ENCODE measurements at regions not wholly inside any gene's neighbourhood (a gene's known extent, or its start where the extent isn't known, plus 50 kb on each side); places are given as distances from the start of the nearest gene placed in this dataset.
"Not testable (repeated sequence)": the region's sequence is repeated elsewhere in the genome, so short reads cannot be mapped to it uniquely, and the experiment has no call there.

GRCh38 chr5:87115839-87116364, 151.8 kb upstream of the RASA1 start:
- no peak for DNase-seq

GRCh38 chr5:87116825-87117512, 150.7 kb upstream of the RASA1 start:
- no peak for DNase-seq

GRCh38 chr5:87119588-87119987, 148.1 kb upstream of the RASA1 start:
- no peak for DNase-seq

- DNase-seq = no peak
Observed at GRCh38 chr5:87120518-87121303, 147.0 kb upstream of the RASA1 start.

- no peak for DNase-seq
Observed at GRCh38 chr5:87121304-87122150, 146.2 kb upstream of the RASA1 start.

GRCh38 chr5:87122151-87122977, 145.3 kb upstream of the RASA1 start:
- no peak for DNase-seq

GRCh38 chr5:87125766-87126165, 141.9 kb upstream of the RASA1 start:
- no peak for DNase-seq

- no peak for DNase-seq
Observed at GRCh38 chr5:87126869-87127268, 140.8 kb upstream of the RASA1 start.

GRCh38 chr5:87127426-87127825, 140.3 kb upstream of the RASA1 start:
- no peak for DNase-seq

GRCh38 chr5:87127956-87128687, 139.6 kb upstream of the RASA1 start:
- no peak for DNase-seq

GRCh38 chr5:87129046-87129445, 138.6 kb upstream of the RASA1 start:
- DNase-seq = no peak

- DNase-seq = no peak
Observed at GRCh38 chr5:87132696-87133095, 135.0 kb upstream of the RASA1 start.

GRCh38 chr5:87134513-87134912, 133.2 kb upstream of the RASA1 start:
- not testable (repeated sequence) for DNase-seq

GRCh38 chr5:87136096-87136495, 131.6 kb upstream of the RASA1 start:
- DNase-seq = no peak

- no peak for DNase-seq
Observed at GRCh38 chr5:87136733-87137132, 130.9 kb upstream of the RASA1 start.

- no peak for DNase-seq
Observed at GRCh38 chr5:87137283-87137682, 130.4 kb upstream of the RASA1 start.

- no peak for DNase-seq
Observed at GRCh38 chr5:87138091-87138805, 129.4 kb upstream of the RASA1 start.

- no peak for DNase-seq
Observed at GRCh38 chr5:87139795-87140194, 127.9 kb upstream of the RASA1 start.

GRCh38 chr5:87141544-87141943, 126.1 kb upstream of the RASA1 start:
- DNase-seq = no peak

- DNase-seq = not testable (repeated sequence)
Observed at GRCh38 chr5:87145853-87146252, 121.8 kb upstream of the RASA1 start.

GRCh38 chr5:87147441-87147840, 120.2 kb upstream of the RASA1 start:
- no peak for DNase-seq

All from NCI-H774 (cell line).